Esophagus mucosa (tissue), 1 donor: ENCODE measurements at regions not wholly inside any gene's neighbourhood (a gene's known extent, or its start where the extent isn't known, plus 50 kb on each side); places are given as distances from the start of the nearest gene placed in this dataset.
"Not testable (repeated sequence)": the region's sequence is repeated elsewhere in the genome, so short reads cannot be mapped to it uniquely, and the experiment has no call there.

Experiments used
- ATAC-seq: fragments of 200-7000 bp; cut with Tn5 transposase; one replicate; pipeline ENCODE4 v1.9.1; 2020
- donor health status: DM: yes; HTN: yes; CAD: no.

DNA sequence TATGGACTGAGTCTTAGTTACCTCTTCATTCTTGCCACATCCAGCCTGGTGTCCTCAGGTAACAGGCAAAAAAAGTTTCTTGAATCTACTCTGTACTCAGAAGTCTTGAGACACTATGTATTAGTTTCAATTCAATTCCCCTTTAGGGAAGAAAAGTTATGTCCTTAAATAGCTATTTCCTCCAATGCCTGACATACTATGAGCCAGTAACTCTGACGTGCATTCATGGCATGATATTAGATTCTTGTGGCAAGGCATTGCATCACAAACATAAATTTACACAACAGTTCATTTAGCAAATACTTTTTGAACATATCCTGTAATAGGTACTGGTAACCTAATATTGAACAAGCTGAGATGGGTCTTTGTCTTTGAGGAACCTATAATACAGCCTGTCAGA lies 109.3 kb upstream of the FOXB1 start:
- no peak for ATAC-seq

DNA sequence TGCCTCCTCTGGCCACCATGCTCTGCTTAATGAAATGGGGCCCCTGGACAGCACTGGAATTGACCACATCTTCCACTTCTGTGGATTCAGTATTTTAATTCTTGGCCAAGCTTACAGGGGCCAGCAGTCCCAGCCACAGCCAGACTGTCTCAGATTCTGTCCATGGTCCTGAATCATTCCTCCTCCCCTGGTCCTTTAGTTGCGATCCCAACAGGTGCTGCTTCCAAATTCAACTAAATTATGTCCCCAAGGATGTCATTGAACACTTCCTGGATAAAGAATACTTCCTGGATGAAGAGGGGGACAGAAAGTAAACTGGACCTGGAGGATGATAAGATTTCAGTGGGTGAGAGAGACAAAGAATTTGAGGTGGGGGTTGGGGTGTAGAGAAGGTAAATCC lies 111.1 kb upstream of the FOXB1 start:
- no peak for ATAC-seq

DNA sequence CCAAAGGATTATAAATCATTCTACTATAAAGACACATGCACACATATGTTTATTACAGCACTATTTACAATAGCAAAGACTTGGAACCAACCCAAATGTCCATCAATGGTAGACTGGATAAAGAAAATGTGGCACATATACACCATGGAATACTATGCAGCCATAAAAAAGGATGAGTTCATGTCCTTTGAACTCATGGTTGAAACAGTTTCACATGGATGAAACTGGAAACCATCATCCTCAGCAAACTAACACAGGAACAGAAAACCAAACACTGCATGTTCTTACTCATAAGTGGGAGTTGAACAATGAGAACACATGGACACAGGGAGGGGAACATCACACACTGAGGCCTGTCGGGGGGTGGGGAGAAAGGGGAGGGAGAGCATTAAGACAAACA lies 116.2 kb upstream of the FOXB1 start:
- ATAC-seq, result not testable (repeated sequence)

DNA sequence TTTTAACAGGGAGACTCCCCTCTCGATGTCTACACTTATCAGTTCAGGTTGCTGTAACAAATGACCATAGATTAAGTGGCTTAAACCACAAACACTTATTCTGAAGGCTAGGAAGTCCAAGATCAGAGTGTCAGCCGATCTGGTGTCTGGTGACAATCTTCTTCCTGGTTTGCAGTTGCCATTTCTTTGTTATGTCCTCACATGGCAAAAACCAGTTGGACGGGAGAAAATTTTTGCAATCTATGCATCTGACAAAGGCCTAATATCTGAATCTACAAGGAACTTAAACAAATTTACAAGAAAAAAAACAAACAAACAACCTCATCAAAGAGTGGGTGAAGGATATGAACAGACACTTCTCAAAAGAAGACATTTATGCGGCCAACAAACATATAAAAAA lies 116.9 kb upstream of the FOXB1 start:
- ATAC-seq, result no peak

DNA sequence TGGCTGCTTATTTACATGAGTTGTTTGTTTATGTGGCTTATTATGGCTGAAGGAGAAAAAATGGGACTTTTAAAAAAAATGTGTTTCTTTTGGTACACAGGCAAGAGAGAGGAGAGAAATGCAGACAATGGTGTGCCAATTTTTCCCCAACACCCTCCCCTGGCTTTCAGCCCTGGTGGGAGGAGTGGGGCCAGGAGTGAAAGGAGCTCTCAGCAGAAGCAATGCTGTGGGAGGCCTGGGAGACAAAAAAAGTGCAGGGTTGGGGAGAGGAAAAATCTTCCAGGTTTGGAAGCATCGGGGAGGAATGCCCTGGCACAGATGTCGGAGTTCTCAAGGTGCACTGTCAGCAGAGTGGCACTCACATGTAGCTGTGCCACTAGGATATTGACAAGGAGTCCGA lies 117.7 kb upstream of the FOXB1 start:
- ATAC-seq, result no peak

DNA sequence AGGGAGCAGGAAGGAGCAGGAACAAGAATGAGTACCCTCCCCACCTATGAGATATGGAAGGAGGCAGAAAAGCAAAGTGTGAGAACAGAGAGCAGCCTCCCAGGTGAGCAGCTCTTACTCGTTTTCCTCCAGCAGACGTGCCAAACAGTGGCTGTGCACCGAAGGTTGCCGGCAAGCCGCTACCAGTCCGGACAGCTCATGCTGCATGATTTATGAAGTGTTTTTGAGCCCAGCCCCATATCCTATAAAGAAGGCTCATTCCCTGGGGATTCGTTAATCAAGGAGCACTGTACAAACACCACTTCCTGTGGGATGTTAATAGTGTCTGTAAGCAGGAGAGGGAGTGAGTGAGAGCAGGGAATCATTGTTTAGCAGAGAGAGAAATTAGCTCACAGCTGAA lies 118.3 kb upstream of the FOXB1 start:
- ATAC-seq, result peak; percentile 71

DNA sequence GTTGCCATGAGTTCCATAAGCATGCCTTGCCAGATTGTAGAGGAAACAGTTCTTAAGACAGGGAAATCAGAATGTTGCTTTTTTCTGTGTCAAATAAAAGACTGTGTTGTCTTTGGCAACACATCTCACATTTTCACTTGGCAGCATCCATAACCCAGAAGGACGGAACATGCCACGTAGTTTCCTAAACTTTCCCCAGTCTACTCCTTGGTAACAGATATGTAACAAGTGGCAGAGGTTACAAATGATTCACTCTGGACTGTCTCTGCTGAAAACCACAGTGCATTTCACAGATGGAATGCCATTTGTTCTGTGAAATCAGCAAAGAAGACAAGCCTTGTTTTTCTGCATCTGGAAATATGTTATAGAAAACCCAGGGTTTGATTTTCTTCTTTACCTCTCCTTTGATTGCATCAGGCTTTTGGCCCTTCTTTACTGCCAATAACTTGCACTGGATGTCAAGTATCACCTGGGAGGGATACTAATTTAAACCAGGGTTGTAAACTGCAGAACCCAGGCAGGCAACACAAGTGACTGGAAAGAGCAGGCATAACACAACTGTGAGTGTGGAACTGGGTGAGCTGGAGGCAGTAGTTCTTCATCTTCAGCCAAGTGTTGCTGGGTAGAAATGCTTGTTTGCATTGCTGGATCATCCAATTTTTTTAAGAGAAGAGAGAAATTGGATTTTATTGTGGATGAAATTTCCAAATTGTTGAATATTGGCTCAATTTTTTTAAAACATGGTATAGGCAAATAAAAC lies 124.4 kb upstream of the FOXB1 start:
- no peak for ATAC-seq

DNA sequence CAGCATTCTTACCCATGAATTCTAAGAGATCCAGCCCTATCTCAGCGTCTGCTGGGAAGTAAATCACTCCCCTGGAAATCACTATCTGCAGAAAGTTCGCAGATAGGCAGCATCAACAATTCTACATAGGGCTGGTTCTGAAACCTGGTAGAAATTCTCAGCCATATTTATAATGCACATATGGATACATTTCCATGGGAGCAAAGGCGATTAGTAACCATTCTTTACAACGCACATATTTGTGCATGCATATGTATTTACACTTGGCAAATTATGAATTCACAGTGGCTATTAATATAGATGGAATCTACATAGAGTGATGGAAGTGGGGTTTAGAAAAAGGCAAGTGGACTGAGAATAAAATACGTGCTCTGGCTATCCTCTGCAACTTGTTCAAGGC lies 128.0 kb upstream of the FOXB1 start:
- ATAC-seq, result no peak

DNA sequence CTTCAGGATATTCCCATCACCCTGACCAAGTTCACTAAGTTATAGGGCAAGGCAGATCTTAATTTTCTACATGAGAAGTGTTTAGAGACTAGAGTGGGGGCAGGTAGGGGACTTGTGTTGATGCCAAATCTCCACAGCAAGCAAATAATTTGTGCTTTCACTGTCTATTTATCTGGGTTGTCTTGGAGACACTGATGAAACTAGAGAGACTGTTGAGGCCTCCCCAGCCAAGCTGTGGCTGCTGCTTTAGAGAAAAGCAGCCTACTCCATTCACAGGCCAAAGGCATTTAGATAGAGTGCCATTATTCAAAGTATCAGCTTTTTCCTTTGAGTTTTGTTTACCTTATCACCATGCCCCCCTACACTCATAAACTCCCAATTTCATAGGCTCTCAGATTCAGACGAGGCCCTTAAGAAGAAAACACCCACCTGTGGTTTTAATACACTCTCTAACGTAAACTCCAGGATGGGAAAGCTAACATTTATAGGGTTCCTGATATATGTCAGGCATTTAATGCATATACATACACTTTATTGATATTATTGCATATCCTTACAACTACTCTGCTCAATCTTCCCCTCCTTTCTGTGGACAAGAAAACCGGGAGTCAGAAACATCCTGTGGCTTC lies 130.4 kb upstream of the FOXB1 start:
- ATAC-seq, result no peak

DNA sequence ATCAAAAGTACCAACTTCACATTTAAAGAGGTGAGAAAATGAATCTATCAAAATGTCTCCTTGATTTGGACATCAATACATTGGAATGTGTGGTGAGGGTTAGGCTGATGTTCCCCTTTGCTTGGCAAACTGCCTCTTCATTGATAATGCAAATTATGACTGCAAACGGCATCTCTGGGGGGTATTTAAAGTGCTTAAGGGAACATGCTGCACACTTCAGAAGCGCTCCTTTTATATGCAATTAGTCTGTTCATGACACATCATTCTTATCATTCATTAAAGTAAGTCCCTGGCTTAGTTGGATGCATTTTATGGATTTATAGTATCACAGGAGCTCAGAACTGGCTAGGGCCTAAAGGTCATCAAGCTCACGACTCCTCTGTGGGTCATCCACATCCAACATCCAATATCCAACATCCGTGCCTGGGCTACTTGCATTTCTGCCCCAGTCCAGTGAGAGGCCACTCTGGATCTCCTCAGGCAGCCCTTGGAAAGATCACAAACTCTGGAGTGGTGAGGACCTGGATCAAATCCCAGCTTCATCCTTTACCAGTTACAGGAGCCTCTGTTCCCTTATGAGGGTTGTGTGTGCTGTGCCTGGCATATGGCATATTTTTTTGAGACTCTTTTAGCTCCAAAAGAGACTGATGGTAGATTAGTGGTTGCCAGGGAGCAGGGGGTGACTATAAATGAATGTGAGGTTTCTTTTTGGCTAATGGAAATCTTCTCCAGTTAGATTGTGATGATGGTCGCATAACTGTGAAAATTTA lies 136.8 kb upstream of the FOXB1 start:
- ATAC-seq, result no peak

DNA sequence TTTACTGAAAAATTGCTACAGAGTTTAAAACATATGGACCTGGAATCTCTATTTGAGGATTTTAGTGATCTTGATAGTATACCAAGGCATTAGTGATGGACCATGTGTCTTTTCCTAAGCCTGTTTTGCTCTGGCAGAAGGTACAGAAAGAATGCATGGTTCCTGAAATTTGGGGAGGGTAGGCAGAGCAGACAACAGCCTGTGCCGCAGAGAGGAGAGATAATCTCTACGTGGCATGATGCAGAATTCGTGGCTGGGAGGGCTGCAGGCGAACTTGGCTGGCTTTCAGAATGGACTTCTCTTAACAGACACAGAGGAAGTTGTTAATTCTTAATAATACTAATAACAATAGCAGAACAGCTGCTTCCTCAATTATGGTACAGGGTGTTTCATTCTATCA lies 137.5 kb upstream of the FOXB1 start:
- no peak for ATAC-seq

DNA sequence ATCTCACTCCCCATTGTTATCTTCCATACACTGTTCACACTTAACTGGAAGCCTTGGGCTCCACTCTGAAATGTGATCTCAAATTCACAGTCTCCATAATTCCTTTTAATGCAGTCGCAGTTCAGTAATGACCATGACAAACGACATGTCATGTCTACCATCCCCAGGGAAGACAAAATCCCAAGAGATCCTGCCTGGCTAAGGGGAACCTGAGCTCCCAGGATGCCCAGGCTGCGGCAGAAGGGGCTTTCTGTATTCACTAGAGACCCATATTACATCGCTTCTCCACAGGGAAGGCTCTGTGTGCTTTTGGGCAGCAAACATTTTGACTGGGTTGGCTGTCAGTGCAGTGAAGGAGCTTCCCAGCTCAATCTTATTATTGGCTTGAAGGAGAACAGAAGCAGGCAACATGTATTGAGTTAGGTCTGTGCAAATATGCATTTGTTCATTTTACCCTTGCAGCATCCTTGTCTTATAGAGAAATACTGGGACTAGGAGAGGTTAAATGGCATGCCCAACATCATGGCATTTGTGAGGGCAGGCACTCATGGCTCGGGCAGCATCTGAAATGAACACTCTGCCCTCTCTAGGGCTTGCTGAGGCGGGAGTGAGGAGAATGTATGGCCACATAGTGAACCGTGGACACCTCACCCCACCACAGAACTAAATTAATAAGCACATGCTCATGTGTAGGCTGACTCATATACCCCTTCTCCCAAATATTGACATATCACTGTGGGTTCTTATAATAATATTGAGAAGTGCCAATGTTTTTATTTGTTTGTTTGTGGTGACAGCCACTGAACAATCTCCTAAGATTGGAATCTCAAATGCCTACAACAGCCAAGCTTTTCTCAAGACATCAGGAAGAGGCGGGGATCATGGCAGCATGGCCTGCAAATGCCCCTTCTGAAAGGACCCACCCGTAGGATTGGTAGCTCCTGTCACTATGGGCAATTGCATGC lies 141.6 kb upstream of the FOXB1 start:
- no peak for ATAC-seq

DNA sequence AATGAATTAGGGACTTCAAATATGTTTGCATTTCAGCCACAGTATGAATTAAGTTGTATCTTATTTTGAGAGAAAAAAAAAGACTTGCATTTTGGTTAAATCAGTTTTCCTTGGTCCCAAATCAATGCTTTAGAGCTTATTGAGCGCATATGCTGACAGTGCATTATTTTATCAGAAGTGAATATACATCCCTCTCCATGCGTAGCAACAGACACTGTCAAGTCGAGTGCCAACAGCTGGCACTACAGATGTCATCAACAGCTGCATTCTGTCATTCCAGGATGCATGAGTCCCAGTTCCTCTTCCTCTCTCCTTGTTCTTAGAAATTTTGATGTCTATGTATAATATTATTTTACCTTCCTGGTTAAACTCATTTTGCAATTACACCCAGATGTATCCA lies 156.1 kb upstream of the FOXB1 start:
- ATAC-seq, result no peak

DNA sequence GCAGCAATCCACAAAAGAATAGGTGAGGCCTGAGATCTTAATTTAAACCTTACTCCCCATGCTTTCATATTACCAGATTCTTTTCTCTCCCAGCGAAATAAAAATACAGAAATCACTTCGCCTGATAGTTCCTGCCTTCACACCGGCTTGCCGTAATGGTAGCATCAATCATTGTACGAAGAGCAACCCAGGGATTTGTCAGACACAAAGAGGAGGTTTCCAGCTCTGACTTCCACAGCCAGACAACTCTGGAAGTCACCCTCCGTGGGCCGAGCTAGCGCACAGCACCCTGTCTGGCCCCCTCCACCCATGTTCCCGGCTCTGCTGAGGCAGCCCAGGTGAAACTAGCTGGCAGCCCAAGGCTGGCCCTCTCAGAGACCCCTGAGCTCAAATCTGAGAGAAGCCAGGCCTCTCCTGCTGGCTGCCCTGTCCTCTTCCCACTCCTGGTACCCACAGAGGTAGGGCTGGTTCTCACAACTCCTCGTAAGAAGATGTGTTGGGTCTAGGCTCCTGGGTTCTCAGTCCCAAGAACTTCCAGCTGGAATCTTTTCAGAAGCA lies 156.9 kb upstream of the BNIP2 start:
- ATAC-seq, result no peak

DNA sequence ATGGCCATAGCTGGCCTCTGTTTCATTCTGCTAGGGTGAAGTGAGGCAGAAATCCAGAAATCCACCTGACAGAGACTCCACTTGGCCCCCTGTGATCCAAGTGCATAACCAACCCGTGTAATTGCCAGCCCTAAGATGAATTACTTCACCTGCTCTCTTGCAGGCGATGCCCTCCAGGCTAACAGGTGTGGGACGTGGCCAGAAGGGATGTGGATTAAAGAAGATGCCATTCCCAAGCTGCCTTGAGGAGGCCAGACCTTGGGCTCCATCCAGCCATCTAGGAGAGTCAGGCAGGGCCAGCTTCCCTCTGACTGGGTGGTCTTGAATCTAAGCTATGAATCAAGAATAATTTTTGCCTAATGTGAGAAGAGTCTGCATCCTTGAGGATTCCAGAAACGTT lies 154.5 kb upstream of the BNIP2 start:
- ATAC-seq, result no peak

DNA sequence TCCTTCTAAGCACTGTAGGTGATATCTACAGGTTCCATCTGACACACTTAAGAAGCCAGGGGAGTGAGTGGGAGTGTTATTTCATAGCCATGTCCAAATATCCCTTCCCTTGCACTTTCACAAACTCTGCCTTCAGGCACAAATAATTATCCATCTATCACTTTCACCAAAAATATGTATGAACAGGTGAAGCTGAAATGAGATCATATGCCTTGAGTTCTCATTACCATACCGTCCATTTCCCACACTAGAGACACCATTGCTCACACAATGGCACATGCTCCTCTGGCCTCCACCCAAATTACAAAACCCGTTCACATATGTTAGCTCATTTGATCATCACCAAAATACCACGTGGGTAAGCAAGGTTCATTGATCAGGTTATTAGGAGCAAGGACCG lies 151.9 kb upstream of the BNIP2 start:
- no peak for ATAC-seq

DNA sequence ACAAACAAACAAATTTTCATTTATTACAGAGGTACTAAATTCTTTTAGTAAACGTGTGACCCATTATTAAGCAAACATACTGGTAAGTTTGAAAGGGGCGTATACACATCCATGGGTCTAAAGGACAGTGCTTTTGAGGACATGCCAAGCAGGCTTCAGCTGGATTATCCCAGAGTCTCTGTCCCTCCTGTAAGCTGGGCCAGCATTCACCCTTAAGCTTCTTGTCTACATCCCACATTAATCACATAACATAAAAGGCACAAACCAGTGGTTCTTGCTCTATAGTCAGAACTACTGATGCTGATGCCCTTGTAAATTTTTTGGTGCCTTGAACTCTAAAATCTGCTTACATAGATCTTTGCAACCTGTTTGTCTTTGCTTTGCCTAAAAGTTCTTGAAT lies 150.8 kb upstream of the BNIP2 start:
- no peak for ATAC-seq

DNA sequence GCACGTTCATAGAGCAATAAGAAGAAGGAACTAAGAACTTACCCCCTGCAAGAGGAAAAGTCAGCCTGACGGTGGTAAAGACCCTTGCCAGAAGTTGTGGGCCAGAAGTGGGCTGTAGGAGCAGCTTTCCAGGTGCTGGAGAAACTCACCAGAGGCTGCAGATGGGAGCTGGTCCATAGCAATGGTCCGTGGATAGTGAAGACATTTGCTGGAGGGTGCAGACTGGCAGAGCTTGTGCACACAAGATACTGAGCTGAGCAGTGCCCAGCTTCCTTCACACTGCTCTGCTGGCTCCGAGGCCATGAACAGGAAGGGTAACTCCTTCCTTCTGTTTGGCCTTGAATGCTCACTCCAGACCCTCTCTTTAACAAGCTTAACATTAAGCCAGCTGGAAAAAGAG lies 149.8 kb upstream of the BNIP2 start:
- ATAC-seq, result no peak

DNA sequence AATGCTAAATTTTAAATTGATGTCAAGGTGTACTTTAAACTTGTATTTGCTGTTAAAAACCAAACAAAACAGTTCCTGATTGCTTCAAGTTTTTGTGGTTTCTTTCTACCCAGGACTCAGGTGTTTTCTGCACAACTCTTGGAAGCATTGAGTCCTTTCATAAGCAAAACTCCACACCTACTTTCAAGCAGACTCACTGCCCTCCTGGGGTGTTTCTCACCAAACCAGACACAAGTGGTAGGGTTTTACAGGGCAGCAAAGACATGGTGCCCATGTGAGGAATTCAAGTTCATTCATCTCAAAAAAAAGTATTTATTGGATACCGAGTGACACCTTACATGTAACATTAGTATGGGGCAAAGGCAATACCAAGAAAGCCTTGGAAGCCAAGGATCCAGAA lies 146.7 kb upstream of the BNIP2 start:
- no peak for ATAC-seq

DNA sequence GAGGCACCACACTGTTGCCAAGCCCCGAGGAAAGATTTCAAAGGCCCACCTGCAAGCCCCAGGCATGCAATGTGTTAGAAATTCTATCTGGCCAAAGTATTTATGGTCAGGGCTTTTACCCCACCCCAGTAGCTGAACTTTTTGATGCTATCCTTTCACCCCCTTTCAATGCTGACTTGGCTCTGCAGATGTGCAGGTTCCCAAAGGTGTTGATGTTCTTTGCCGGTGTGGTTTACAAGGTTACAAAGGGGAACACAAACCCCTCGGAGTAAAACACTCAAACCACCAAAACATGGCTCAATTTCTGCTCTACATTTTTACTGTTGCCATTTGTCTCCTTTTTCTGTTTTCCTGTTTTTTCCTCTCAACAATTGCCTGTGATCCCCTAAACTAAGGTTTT lies 145.4 kb upstream of the BNIP2 start:
- ATAC-seq, result no peak

DNA sequence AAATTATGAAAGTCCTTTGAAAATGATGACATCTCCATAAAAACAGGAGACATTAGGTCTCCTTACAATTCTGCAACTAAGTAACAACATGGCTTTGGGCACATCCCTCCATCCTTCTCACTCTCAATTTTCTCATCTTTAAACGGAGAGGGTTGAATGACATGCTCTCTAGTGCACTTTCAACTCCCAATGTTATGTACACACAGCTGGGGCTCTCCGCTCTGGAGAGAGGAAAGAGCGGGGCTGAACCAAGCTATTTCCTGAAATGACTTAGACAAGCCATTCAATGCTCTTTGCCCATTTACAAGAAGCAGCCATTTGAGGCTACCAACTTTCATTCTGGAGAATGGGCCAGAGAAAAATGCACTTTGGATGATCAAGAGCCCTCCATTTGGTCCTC lies 144.2 kb upstream of the BNIP2 start:
- no peak for ATAC-seq

DNA sequence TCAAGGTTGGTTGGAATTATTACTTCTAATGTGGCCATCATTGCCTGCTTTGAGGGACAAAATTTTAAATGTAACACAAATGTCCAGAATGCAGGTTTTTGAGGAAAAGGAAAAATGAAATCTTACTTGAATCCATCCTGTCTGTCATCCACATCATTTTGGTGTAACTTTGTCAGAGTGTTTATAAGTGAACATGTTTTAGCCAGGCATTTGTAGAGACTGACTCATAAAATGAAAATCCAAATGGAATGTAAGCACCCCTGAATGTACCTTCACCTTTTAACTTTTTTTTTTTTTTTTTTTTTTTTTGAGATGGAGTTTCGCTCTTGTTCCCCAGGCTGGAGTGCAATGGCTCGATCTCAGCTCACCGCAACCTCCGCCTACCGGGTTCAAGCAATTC lies 141.8 kb upstream of the BNIP2 start:
- no peak for ATAC-seq

DNA sequence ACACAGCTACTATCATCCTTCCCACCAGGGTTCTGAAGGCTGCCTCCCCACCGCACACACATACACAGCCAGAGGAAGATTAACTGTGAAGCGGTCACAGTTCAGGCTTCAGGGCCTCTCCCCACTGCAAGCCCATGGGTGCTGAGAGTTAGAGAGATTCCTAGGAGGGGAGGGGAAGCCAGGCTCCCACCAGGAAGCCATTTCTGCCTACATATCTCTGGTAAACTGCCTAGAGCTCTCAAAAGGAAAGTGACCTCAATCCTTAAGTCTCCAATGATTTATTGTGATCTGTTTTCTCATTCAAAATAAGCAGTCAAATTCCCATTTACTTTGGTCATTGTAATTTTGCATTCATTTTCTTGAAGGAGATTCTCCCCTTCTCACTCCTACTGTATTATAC lies 141.0 kb upstream of the BNIP2 start:
- no peak for ATAC-seq
